B cell (primary cell): ENCODE measurements at regions not wholly inside any gene's neighbourhood (a gene's known extent, or its start where the extent isn't known, plus 50 kb on each side); places are given as distances from the start of the nearest gene placed in this dataset.

Source experiments
- ATAC-seq: fragments of 200-7000 bp; cut with Tn5 transposase; one replicate; pipeline ENCODE4 v1.10.0; 2021; ENCODE audit warnings: low read depth, mild to moderate bottlenecking, moderate number of reproducible peaks, moderate library complexity
- CTCF ChIA-PET: fragments of 350-600 bp; sonication (Branson Sonifier 250); formaldehyde crosslinking; loops from one replicate; lab custom pipeline; 2021; ENCODE audit warnings: antibody characterized with exemption, inconsistent platforms; lab: Charles Lee
- POLR2A ChIA-PET: fragments of 350-600 bp; sonication (Branson Sonifier 250); formaldehyde crosslinking; loops from one replicate; lab custom pipeline; 2021; ENCODE audit warnings: antibody characterized with exemption; lab: Charles Lee
- DNase-seq: peaks from one replicate; pipeline ENCODE4 v3.0.0; 2013
- H2AFZ ChIP-seq: 2 replicates; pipeline ENCODE4 v1.6.1; 2012; ENCODE audit warnings: mild to moderate bottlenecking, low read depth, low read length; ENCODE audit not compliant: insufficient read depth, poor library complexity, severe bottlenecking
- H3K27ac ChIP-seq, 2 donors: 1 replicate in 1 of 2; 2 replicates in 1 of 2; pipeline ENCODE4 v1.5.1; 2012 to 2013; ENCODE audit warnings: low read length in 2 of 2, mild to moderate bottlenecking in 2 of 2, moderate library complexity in 1 of 2
- H3K27me3 ChIP-seq, 4 experiments: fragments of 200-600 bp in 1 of 4; sonication (generic) in 1 of 4; replicated peaks in 1 of 4; 1 replicate in 2 of 4; 2 replicates in 2 of 4; pipeline versions ENCODE4 v1.6.1 to v1.7.0; 2013 to 2016; ENCODE audit warnings: low read length in 3 of 4, mild to moderate bottlenecking in 2 of 4, mixed read lengths in 1 of 4, moderate library complexity in 1 of 4; ENCODE audit not compliant: insufficient read depth in 4 of 4, control insufficient read depth in 3 of 4; ENCODE audit errors: control extremely low read depth in 1 of 4
- H3K36me3 ChIP-seq, 2 experiments: replicated peaks in 1 of 2; 1 replicate in 1 of 2; 2 replicates in 1 of 2; pipeline versions ENCODE4 v1.6.1 to v1.7.1; 2013; ENCODE audit warnings: low read length in 1 of 2; ENCODE audit not compliant: insufficient read depth in 2 of 2, control insufficient read depth in 1 of 2; ENCODE audit errors: control extremely low read depth in 1 of 2, extremely low read depth in 1 of 2
- H3K4me1 ChIP-seq, 2 donors: fragments of 200-600 bp in 1 of 2; sonication (generic) in 1 of 2; 1 replicate in 1 of 2; 2 replicates in 1 of 2; pipeline versions ENCODE4 v1.5.1 to v1.6.1; 2013 to 2017; ENCODE audit warnings: low read length in 2 of 2; ENCODE audit not compliant: control insufficient read depth in 2 of 2, insufficient read depth in 2 of 2
- H3K4me2 ChIP-seq: replicated peaks from 2 replicates; pipeline ENCODE3; 2012; ENCODE audit warnings: mild to moderate bottlenecking, low read depth, low read length; ENCODE audit not compliant: poor library complexity, severe bottlenecking
- H3K4me3 ChIP-seq, 5 experiments: fragments of 200-600 bp in 1 of 5; sonication (generic) in 1 of 5; 1 replicate in 3 of 5; 2 replicates in 2 of 5; pipeline versions ENCODE4 v1.5.1 to v1.7.0; 2011 to 2016; ENCODE audit warnings: low read length in 4 of 5, mild to moderate bottlenecking in 4 of 5, low read depth in 2 of 5, control low read depth in 1 of 5, moderate library complexity in 1 of 5; ENCODE audit not compliant: insufficient read depth in 1 of 5; ENCODE audit errors: control extremely low read depth in 1 of 5, extremely low read depth in 1 of 5
- H3K79me2 ChIP-seq: fragments of 200-600 bp; sonication (generic); one replicate; pipeline ENCODE4 v1.6.0; 2016; ENCODE audit warnings: low read length; ENCODE audit not compliant: control insufficient read depth, insufficient read depth
- H3K9ac ChIP-seq: fragments of 200-600 bp; sonication (generic); 2 replicates; pipeline ENCODE4 v1.6.1; 2017; ENCODE audit warnings: mild to moderate bottlenecking, low read length, moderate library complexity
- H3K9me3 ChIP-seq, 3 donors: one replicate each; pipeline versions ENCODE4 v1.6.1 to v1.7.1; 2013; ENCODE audit warnings: low read length in 2 of 3; ENCODE audit not compliant: control insufficient read depth in 2 of 3, insufficient read depth in 1 of 3; ENCODE audit errors: control extremely low read depth in 1 of 3
- H4K20me1 ChIP-seq: 2 replicates; pipeline ENCODE4 v1.6.0; 2012; ENCODE audit warnings: mild to moderate bottlenecking, low read length; ENCODE audit not compliant: insufficient read depth, control insufficient read depth, poor library complexity, severe bottlenecking
- H3K27ac Mint-ChIP-seq: one replicate; pipeline ENCODE4 v1.8.0; 2021; ENCODE audit warnings: mixed read lengths
- H3K27me3 Mint-ChIP-seq: one replicate; pipeline ENCODE4 v1.8.0; 2021; ENCODE audit warnings: mixed read lengths
- H3K4me1 Mint-ChIP-seq: one replicate; pipeline ENCODE4 v1.8.0; 2021; ENCODE audit warnings: mixed read lengths
- H3K4me3 Mint-ChIP-seq: one replicate; pipeline ENCODE4 v1.8.0; 2021; ENCODE audit warnings: mixed read lengths
- H3K9me3 Mint-ChIP-seq: one replicate; pipeline ENCODE4 v1.8.0; 2022; ENCODE audit warnings: mixed read lengths; ENCODE audit not compliant: insufficient read depth
- CTCF ChIP-seq: fragments of 200-600 bp; IDR thresholded peaks from one replicate; pipeline ENCODE4 v1.8.0; 2022; ENCODE audit warnings: antibody characterized with exemption, mild to moderate bottlenecking
- EZH2 ChIP-seq: IDR thresholded peaks from 2 replicates; pipeline ENCODE4 v1.6.1; 2012; ENCODE audit warnings: borderline replicate concordance, low read depth, mild to moderate bottlenecking, moderate library complexity, low read length; ENCODE audit not compliant: insufficient read depth, poor library complexity, severe bottlenecking
- WGBS: methylation state at CpG from one replicate; pipeline ENCODE4 v1.1.5; 2013; ENCODE audit warnings: missing lambda C conversion rate; ENCODE audit not compliant: insufficient coverage; 5-methylcytosine and 5-hydroxymethylcytosine counted together
- intact Hi-C: fragments of 100-400 bp; cut with micrococcal nuclease; formaldehyde crosslinking; loops from one replicate; pipeline ENCODE4 v1.10.0; 2022

GRCh38 chr10:61564444-61564843, 98.3 kb upstream of the CABCOCO1 start:
- no CpG with 5 or more reads among the region's 1 CpG for WGBS
- no peaks in the 10 kb centered on the region for H3K27me3 Mint-ChIP-seq
- Histone ChIP-seq H3K9me3 (peaks cover 0 to 1% (median 0%) of the 10 kb centered on the region in 3 donors), H3K4me3 (no peak overlapping the region), H3K27ac (no peak overlapping the region), H3K4me1 (no peaks in the 10 kb centered on the region), H3K36me3 (no peaks in the 10 kb centered on the region), H2AFZ (no peak overlapping the region), H3K4me2 (no peak overlapping the region), H3K79me2 (no peaks in the 10 kb centered on the region), H3K27me3 (peaks cover 0 to 2% (median 0%) of the 10 kb centered on the region in 4 experiments), H3K9ac (no peak overlapping the region), H4K20me1 (no peaks in the 10 kb centered on the region)
- ChIA-PET CTCF (no interaction called here), POLR2A (no interaction called here)
- no peak overlapping the region for H3K27ac Mint-ChIP-seq
- DNase-seq: no peak
- no peaks in the 10 kb centered on the region for H3K4me1 Mint-ChIP-seq
- H3K4me3 Mint-ChIP-seq: no peak overlapping the region
- no peaks in the 10 kb centered on the region for H3K9me3 Mint-ChIP-seq
- TF ChIP-seq EZH2 (no peak), CTCF (no peak)
- intact Hi-C loops: no loop called here
- no peak for ATAC-seq

- H3K4me1 ChIP-seq: no peaks in the 10 kb centered on the region
- TF ChIP-seq EZH2: no peak
- no peak for TF ChIP-seq CTCF
- peaks cover 16% of the 10 kb centered on the region for H3K27me3 Mint-ChIP-seq
- no peaks in the 10 kb centered on the region for H3K27me3 ChIP-seq
- H3K4me1 Mint-ChIP-seq: no peaks in the 10 kb centered on the region
- no peak overlapping the region for H2AFZ ChIP-seq
- ChIA-PET POLR2A (no interaction called here), CTCF (no interaction called here)
- H3K4me2 ChIP-seq: no peak overlapping the region
- no peak for DNase-seq
- no peak overlapping the region for H3K4me3 Mint-ChIP-seq
- H3K36me3 ChIP-seq: no peaks in the 10 kb centered on the region
- H3K27ac Mint-ChIP-seq: no peak overlapping the region
- no peak overlapping the region for H3K9ac ChIP-seq
- no peaks in the 10 kb centered on the region for H3K79me2 ChIP-seq
- intact Hi-C loops: no loop called here
- H3K9me3 Mint-ChIP-seq: no peaks in the 10 kb centered on the region
- ATAC-seq: no peak
- H3K9me3 ChIP-seq: no peaks in the 10 kb centered on the region
- no peak overlapping the region for H3K4me3 ChIP-seq
- H4K20me1 ChIP-seq: no peaks in the 10 kb centered on the region
- no peak overlapping the region for H3K27ac ChIP-seq
Observed at GRCh38 chr10:61559615-61560014, 103.1 kb upstream of the CABCOCO1 start.
